ENCODE measurements at regions not wholly inside any gene's neighbourhood (a gene's known extent, or its start where the extent isn't known, plus 50 kb on each side); places are given as distances from the start of the nearest gene placed in this dataset.
"Not testable (repeated sequence)": the region's sequence is repeated elsewhere in the genome, so short reads cannot be mapped to it uniquely, and the experiment has no call there.

DNA sequence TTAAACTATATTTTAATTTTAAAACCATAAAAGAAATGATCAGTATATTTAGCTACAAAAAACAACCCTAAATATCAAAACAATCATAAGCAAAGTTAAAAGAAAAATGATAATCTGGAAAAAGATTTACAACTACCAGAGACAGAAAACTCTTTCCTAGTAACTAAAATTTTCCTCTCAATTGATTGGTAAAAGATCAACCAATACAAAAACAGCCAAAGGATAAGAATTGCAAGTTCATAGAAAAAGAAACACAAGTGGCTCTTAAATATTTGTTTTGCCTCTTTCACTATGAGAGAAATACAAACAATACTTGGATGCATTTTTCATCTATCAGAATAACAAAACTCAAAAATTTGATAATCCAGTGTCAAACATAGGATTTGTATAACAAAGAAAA lies 101.8 kb upstream of the ZC3H15 start:
- TF ChIP-seq POLR2A (IDR thresholded peaks at IDR 0.05; ENCODE audit: low read depth, low read length) (no peak), MYC (IDR thresholded peaks at IDR 0.05; ENCODE audit: low read depth, low read length) (no peak), EZH2 (IDR thresholded peaks at IDR 0.05; ENCODE audit: borderline replicate concordance, low read depth, low read length, severe bottlenecking) (no peak), JUN (IDR thresholded peaks at IDR 0.05; ENCODE audit: borderline replicate concordance, insufficient read depth, insufficient read length, low read depth) (no peak), FOS (IDR thresholded peaks at IDR 0.05; ENCODE audit: borderline replicate concordance, insufficient read depth, low read length) (no peak), POLR2AphosphoS5 (IDR thresholded peaks at IDR 0.05; ENCODE audit: insufficient read depth, low read depth, low read length) (no peak), GATA2 (IDR thresholded peaks at IDR 0.05; ENCODE audit: insufficient read depth, insufficient read length, low read depth, low read length) (no peak)
- TF ChIP-seq, protein P1, sequence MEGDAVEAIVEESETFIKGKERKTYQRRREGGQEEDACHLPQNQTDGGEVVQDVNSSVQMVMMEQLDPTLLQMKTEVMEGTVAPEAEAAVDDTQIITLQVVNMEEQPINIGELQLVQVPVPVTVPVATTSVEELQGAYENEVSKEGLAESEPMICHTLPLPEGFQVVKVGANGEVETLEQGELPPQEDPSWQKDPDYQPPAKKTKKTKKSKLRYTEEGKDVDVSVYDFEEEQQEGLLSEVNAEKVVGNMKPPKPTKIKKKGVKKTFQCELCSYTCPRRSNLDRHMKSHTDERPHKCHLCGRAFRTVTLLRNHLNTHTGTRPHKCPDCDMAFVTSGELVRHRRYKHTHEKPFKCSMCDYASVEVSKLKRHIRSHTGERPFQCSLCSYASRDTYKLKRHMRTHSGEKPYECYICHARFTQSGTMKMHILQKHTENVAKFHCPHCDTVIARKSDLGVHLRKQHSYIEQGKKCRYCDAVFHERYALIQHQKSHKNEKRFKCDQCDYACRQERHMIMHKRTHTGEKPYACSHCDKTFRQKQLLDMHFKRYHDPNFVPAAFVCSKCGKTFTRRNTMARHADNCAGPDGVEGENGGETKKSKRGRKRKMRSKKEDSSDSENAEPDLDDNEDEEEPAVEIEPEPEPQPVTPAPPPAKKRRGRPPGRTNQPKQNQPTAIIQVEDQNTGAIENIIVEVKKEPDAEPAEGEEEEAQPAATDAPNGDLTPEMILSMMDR (IDR thresholded peaks at IDR 0.05; ENCODE audit: extremely low read depth in 1 of 2, insufficient read depth in 1 of 2, low read depth in 1 of 2, low read length in 2 of 2), result no peak
- TF ChIP-seq, protein P2, sequence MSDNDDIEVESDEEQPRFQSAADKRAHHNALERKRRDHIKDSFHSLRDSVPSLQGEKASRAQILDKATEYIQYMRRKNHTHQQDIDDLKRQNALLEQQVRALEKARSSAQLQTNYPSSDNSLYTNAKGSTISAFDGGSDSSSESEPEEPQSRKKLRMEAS (IDR thresholded peaks at IDR 0.05; ENCODE audit: insufficient read depth, insufficient read length), result no peak
- Histone ChIP-seq H3K9me1 (replicated peaks; ENCODE audit: control insufficient read depth, extremely low read depth, insufficient read depth, low read length) (no peaks in the 10 kb centered on the region), H3K79me2 (ENCODE audit: control insufficient read depth, insufficient read depth, low read length) (no peaks in the 10 kb centered on the region), H3K4me1 (ENCODE audit: control insufficient read depth, extremely low read depth, insufficient read depth, low read length) (no peaks in the 10 kb centered on the region), H3K36me3 (ENCODE audit: control insufficient read depth in 2 of 2, extremely low read depth in 1 of 2, insufficient read depth in 2 of 2, low read length in 2 of 2) (no peaks in the 10 kb centered on the region), H2AFZ (ENCODE audit: low read depth, low read length) (no peak overlapping the region), H3K27ac (ENCODE audit: insufficient read depth, low read depth, low read length) (no peak overlapping the region), H4K20me1 (replicated peaks; ENCODE audit: control insufficient read depth, extremely low read depth, insufficient read depth, low read length) (no peaks in the 10 kb centered on the region), H3K4me2 (ENCODE audit: insufficient read depth, low read length) (no peak overlapping the region), H3K4me3 (replicated peaks in 1 of 3; ENCODE audit: insufficient read depth in 1 of 3, low read depth in 1 of 3, low read length in 3 of 3) (no peak overlapping the region), H3K9me3 (replicated peaks; ENCODE audit: control insufficient read depth, insufficient read depth, low read length) (no peaks in the 10 kb centered on the region), H3K27me3 (ENCODE audit: control insufficient read depth in 2 of 2, insufficient read depth in 2 of 2, low read length in 2 of 2) (no peaks in the 10 kb centered on the region), H3K9ac (replicated peaks; ENCODE audit: extremely low read depth, insufficient read depth, low read length) (no peak overlapping the region)
- no peak for DNase-seq (ENCODE audit: low read depth, low spot score)
- BruUV-seq (replicated peaks), result no TSS peak
- no peak for FAIRE-seq
- CTCF ChIA-PET, result interaction anchor here (0.7 kb wide), 1 partner anchor 503 kb away, joined by 5 read pairs; no protein-coding TSS in a partner anchor
- dilution Hi-C loops (cut with MboI; ENCODE audit: extremely low pct_ligation_motif_present, low sequenced_read_pairs), result no loop called here
- intact Hi-C loops (cut with micrococcal nuclease), result no loop called here
- POLR2A ChIA-PET, result interaction anchor here (0.6 kb wide), 1 partner anchor 352 kb away, joined by 10 read pairs; no protein-coding TSS in a partner anchor

DNA sequence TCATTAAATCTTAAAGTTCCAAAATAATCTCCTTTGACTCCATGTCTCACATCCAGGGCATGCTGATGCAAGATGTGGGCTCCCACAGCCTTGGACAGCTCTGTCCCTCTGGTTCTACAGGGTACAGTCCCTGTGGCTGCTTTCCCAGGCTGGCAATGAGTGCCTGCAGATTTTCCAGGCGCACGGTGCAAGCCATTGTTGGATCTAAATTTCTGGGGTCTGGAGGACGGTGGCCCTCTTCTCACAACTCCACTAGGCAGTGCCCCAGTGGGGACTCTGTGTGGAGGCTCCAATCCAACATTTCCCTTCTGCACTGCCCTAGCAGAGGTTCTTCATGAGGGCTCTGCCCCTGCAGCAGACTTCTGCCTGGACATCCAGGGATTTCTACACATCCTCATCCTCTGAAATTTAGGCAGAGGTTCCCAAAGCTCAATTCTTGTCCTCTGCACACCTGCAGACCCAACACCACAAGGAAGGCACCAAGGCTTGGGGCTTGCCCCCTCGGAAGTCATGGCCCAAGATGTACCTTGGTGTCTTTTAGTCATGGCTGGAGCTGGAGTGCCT lies 100.3 kb upstream of the ZC3H15 start:
- FAIRE-seq; CTCF ChIA-PET; intact Hi-C loops (cut with micrococcal nuclease); H3K36me3 ChIP-seq (ENCODE audit: control insufficient read depth in 2 of 2, extremely low read depth in 1 of 2, insufficient read depth in 2 of 2, low read length in 2 of 2); H2AFZ ChIP-seq (ENCODE audit: low read depth, low read length); DNase-seq (ENCODE audit: low read depth, low spot score); H3K9me3 ChIP-seq (replicated peaks; ENCODE audit: control insufficient read depth, insufficient read depth, low read length); H3K4me2 ChIP-seq (ENCODE audit: insufficient read depth, low read length); H3K9me1 ChIP-seq (replicated peaks; ENCODE audit: control insufficient read depth, extremely low read depth, insufficient read depth, low read length); H3K27ac ChIP-seq (ENCODE audit: insufficient read depth, low read depth, low read length); H3K4me3 ChIP-seq (replicated peaks in 1 of 3; ENCODE audit: insufficient read depth in 1 of 3, low read depth in 1 of 3, low read length in 3 of 3); H4K20me1 ChIP-seq (replicated peaks; ENCODE audit: control insufficient read depth, extremely low read depth, insufficient read depth, low read length); POLR2A ChIA-PET; H3K4me1 ChIP-seq (ENCODE audit: control insufficient read depth, extremely low read depth, insufficient read depth, low read length); BruUV-seq (replicated peaks); H3K9ac ChIP-seq (replicated peaks; ENCODE audit: extremely low read depth, insufficient read depth, low read length); dilution Hi-C loops (cut with MboI; ENCODE audit: extremely low pct_ligation_motif_present, low sequenced_read_pairs); H3K27me3 ChIP-seq (ENCODE audit: control insufficient read depth in 2 of 2, insufficient read depth in 2 of 2, low read length in 2 of 2); H3K79me2 ChIP-seq (ENCODE audit: control insufficient read depth, insufficient read depth, low read length): not testable (repeated sequence)

All from endothelial cell of umbilical vein (primary cell).